NOMO-1 (cell line): ENCODE measurements at regions not wholly inside any gene's neighbourhood (a gene's known extent, or its start where the extent isn't known, plus 50 kb on each side); places are given as distances from the start of the nearest gene placed in this dataset.

Experiments
- DNase-seq, 2 experiments: peaks; one replicate each; lab custom pipeline; 2025; ENCODE audit not compliant: unreplicated experiment in 2 of 2; lab: John Stamatoyannopoulos, UW

- DNase-seq: peak; percentile 24 to 83
Measured at GRCh38 chr17:62882878-62883277, 74.8 kb upstream of the MARCHF10 start.

DNA sequence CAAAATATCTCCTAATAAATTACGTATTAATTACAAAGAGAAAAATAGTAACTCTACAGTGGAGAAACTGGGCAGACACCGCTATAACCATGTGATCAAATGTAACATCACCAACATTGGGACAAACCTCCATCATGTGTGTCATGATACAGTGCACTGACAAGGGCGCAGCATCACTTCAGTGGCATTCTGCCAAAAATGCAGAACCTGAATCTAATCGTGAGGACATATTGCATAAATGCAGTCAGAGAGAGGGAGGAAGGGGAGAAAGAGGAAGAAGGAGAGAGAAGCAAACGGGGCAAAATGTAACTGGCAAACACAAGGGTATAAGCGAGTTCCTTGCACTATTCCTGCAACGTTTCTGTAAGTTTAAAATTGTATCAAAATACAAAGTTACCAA is 74.2 kb upstream of the MARCHF10 start:
- peak; percentile 75 to 93 for DNase-seq

- DNase-seq: no peak
Measured at GRCh38 chr17:62880120-62880519, 72.0 kb upstream of the MARCHF10 start.

GRCh38 chr17:62876673-62877405 is 68.7 kb upstream of the MARCHF10 start:
- DNase-seq: no peak

DNA sequence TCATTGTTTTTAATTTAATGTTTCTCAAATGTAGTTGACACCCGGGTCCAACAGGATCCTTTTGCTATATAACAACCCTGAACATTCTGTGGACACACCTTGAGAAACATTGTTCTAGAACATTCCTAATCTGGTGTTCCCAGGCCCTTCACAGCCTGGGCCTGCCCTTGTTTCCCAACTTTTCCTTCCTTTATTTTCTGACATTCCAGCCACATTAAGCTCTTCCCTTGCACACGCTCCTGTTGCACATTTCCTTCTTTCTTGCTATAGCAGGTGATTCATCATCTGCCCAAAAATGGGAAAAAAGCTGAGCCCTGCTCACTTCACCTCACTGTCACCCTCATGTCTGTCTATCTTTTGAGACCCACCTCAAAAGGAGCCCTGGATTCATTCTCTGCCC is 67.9 kb upstream of the MARCHF10 start:
- no peak for DNase-seq

- DNase-seq: no peak
Measured at GRCh38 chr17:62875296-62875695, 67.2 kb upstream of the MARCHF10 start.

DNA sequence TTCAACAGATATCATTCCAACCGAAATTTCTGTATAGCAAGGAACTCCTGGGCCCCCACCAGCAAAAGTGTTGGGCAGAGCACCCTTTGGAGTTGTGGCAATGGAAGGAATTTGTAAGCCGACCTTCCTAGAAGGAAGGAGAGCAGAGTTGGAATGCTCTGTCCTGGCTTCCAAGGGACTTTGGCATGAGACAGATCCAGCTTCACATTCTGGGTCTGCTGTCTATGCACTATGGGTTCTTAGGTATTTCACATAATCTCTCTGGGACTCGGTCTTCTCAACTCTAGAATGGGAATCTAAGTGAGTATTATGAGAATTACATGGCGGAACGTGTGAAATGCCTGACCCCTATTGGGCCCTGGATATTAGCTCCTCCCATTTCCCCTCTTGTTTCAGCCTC is 63.2 kb upstream of the MARCHF10 start:
- DNase-seq: no peak

- no peak for DNase-seq
Measured at GRCh38 chr17:62870552-62870971, 62.4 kb upstream of the MARCHF10 start.

GRCh38 chr17:62870030-62870541 is 62.0 kb upstream of the MARCHF10 start:
- no peak for DNase-seq

DNA sequence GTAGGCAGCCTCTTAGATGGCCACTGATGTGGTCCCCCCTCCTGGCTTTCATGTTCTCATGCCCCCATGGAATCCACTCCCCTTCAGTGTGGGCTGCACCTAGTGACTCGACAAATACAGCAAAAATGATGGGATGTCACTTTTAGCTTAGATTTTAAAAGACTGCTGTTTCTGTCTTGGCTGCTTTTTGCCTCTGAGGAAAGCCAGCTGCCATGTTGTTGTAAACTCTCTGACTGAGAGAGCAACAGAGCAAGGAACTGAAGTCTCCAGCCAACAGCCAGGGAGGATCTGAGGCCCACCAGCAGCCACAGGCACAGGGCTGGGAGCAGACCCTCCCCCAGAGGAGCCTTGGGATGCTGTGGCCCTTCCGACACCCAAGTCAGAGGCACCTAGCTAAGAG is 60.6 kb upstream of the MARCHF10 start:
- DNase-seq: no peak

DNA sequence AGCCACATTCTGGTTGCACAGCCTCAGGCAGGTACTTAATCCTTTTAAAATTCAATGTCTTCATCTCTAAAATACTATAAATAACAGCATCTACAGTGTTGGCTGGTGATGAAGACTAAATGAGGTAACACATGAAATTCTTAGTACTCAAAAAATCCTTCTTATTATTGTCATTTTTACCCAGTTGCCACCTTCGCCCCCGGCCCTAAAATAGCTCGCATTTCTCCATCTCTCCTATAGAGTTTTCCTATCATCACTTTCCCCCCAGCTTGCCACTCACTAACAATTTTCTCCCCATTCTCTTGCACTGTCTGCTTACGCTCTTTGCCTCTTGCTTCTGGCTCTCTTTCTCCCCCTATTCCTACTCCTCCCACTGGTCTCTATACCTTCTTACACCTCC is 59.9 kb upstream of the MARCHF10 start:
- DNase-seq: no peak

DNA sequence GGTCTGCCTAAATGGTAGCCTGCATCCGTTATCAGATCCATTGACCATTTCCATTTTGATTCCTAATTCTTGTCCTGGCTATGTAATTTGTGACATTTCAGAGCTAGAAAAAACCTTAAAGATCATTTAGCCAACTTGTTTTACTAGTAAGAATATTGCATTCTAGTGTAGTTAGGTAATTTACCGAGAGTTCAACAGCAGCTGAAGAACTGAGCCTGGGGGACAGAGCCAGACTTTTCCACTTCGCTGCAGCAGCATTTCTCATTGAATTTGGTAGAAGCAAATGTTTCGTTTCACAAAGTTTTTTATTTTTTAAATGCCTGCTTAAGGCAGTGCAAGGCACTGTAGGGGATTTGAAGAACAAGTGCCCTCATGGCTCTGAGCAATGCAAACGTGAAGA is 59.2 kb upstream of the MARCHF10 start:
- no peak for DNase-seq

DNA sequence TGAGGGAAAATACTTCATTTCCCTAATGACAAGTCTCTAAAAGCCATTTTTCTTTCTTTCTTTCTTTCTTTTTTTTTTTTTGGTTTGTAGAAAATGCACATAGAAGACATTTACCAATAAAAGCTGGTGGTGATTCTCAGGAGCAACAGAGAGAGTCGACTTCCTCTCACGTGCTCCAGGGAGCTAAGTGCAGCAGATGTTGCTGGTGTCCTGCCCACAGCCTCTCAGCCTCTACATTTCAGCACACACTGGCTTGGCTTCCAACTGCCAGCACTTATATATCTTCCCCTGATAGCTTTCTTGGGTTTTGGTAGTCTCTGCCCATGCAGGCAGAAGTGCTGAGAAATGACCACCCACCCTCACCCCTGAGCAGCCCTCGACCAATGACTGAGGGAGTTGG is 58.4 kb upstream of the MARCHF10 start:
- no peak for DNase-seq

DNA sequence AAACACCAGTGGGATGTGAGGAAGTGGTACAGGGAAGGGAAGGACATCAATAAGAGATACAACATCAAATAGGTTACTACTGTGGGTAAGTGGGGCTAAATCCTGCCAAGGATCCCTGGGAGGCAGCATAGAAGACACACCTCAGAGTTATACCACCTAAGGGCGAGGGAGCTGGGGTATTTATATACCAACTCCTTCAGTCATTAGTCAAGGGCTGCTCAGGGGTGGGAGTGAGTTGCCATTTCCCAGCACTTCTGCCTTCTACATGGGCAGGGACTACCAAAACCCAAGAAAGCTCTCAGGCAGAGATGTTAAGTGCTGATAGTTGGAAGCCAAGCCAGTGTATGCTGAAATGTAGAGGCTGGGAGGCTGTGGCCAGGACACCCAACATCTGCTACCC is 57.5 kb upstream of the MARCHF10 start:
- no peak for DNase-seq

DNA sequence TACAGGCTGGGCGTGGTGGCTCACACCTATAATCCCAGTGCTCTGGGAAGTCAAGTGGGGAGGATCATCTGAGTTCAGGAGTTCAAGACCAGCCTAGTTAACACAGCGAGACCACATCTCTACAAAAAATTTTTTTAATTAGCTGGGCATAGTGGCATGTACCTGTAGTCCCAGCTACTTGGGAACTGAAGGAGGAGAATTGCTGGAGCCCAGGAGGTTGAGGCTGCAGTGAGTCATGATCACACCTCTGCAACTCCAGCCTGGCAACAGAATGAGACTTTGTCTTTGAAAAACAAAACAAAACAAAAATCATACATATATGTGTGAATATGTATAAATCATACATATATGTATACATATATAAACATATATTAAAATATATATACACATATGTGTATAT is 54.1 kb upstream of the MARCHF10 start:
- DNase-seq: no peak

GRCh38 chr17:62860962-62861873 is 53.1 kb upstream of the MARCHF10 start:
- DNase-seq: no peak

DNA sequence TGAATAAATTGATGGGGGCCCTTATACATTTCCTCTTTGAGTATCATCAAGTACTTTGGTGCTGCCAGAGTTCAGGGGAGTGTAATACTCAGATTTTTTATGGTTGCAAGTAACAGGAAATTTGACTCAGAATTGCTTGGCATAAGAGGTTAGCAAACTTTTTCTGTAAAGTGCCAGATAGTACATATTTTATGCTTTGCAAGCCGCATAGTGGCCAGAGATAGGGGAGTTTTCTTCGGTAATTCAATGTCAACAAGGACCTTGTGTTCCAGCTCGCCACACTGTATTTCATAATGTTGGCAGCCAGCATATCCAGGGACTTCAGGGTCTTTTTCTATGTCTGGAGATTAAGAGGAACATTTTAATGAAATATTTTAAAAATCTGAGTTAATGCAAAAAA is 51.0 kb upstream of the MARCHF10 start:
- no peak for DNase-seq
